GM13976 (cell line): ENCODE measurements at regions not wholly inside any gene's neighbourhood (a gene's known extent, or its start where the extent isn't known, plus 50 kb on each side); places are given as distances from the start of the nearest gene placed in this dataset.
"Not testable (repeated sequence)": the region's sequence is repeated elsewhere in the genome, so short reads cannot be mapped to it uniquely, and the experiment has no call there.

Source experiments
- DNase-seq: peaks from one replicate; pipeline ENCODE4 v3.0.0; 2012; ENCODE audit warnings: low spot score
- in situ Hi-C: fragments of 300-500 bp; cut with MboI; formaldehyde crosslinking; loops from one replicate; pipeline ENCODE4 v1.12.0; 2022; ENCODE audit warnings: low sequenced_read_pairs, mixed read lengths, inconsistent platforms; ENCODE audit not compliant: unreplicated experiment
- TF ChIP-seq, protein P1 (sequence below): IDR thresholded peaks from 2 replicates; pipeline ENCODE4 v1.5.1; 2012; ENCODE audit warnings: borderline replicate concordance, mild to moderate bottlenecking; ENCODE audit not compliant: insufficient read depth; ENCODE audit errors: extremely low read depth, missing control alignments, control extremely low read depth

DNA sequence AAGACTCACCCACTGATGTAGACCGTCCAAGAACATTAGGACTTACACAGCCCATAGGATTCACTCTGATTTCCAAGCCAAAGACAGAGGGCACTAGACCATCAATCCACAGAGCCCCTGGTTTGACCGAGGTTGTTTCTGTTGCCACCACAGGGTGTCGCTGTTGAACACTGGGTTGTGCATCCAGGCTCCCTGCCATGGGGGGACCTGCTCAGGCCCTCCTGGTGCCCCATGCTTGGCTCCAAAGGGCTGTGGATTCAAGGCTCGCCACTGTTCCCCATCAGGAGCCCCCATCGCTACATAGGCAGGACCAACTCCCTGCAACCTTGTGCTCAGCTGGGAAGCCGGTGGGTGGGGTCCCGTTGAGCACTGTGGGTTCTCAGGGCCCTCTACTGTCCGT lies 128.0 kb upstream of the ANO1 start:
- in situ Hi-C loops: no loop called here
- TF ChIP-seq, protein P1, sequence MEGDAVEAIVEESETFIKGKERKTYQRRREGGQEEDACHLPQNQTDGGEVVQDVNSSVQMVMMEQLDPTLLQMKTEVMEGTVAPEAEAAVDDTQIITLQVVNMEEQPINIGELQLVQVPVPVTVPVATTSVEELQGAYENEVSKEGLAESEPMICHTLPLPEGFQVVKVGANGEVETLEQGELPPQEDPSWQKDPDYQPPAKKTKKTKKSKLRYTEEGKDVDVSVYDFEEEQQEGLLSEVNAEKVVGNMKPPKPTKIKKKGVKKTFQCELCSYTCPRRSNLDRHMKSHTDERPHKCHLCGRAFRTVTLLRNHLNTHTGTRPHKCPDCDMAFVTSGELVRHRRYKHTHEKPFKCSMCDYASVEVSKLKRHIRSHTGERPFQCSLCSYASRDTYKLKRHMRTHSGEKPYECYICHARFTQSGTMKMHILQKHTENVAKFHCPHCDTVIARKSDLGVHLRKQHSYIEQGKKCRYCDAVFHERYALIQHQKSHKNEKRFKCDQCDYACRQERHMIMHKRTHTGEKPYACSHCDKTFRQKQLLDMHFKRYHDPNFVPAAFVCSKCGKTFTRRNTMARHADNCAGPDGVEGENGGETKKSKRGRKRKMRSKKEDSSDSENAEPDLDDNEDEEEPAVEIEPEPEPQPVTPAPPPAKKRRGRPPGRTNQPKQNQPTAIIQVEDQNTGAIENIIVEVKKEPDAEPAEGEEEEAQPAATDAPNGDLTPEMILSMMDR: no peak
- DNase-seq: peak; percentile 60

DNA sequence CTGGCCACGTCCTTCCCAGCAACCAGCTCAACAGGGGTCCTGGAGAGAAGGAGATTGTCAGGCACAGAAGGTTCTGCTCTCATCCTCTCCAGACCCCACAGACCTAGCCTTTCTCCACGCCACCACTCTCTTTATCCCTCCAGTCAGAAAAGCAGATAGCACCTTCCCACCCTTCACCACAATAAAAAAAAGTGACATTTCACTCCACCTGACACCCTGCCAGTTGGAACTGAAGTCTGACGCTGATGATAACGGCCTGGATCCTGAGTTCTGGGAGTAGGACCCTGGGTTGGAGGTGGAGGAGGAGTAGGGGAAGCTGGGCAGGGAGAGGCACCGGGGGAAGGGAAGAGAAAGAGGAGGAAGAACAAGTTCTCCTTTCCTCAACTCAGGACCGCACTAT lies 127.5 kb upstream of the ANO1 start:
- no peak for DNase-seq
- TF ChIP-seq, protein P1: no peak

DNA sequence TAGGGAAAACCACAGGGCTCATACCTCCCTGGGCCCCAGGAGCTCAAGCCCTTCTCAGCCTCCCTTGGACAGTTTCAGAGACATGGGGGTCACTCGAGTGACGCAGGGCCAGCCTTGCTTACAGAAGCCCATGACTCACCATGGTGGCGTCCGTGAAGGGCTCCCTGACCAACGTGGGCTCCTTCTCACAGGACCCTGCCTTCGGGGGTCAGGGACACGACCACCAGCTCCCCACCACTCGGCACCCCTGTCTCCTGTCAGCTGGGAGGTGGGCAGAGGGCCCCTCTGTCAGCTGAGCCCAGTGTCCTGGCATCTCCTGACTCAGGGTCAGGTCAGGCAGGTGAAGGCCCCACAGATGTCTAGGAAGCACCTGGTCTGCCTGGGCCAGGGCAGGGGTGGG lies 126.3 kb upstream of the ANO1 start:
- in situ Hi-C loops: no loop called here
- TF ChIP-seq, protein P1: no peak
- DNase-seq: no peak

More for the DNA sequence above, 127.5 kb upstream of the ANO1 start:
- in situ Hi-C loops: no loop called here

DNA sequence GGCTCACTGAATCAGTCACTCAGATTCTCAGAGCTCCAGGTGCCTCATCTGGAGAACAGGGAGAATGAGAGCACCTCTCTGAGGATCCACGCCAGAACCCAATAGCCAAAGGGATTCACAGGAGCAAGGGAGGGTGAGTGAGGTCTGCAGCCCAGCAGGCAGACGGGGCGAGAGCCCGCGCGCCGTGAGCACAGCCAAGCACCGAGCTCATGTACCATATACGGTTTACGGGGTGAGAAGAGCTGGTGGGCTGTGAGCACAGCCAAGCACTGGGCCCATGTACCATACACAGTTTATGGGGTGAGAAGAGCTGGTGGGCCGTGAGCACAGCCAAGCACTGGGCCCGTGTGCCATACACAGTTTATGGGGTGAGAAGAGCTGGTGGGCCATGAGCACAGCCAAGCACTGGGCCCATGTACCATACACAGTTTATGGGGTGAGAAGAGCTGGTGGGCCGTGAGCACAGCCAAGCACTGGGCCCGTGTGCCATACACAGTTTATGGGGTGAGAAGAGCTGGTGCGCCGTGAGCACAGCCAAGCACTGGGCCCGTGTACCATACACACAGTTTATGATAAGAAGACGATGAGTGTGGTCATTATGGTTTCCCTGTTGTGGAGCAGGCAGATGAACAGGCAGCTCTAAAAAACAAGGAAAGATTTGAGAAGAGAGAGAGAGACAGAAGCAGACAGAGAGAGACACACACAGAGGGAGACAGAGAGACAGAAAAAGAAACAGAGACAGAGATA lies 125.7 kb upstream of the ANO1 start:
- in situ Hi-C loops, DNase-seq: not testable (repeated sequence)

DNA sequence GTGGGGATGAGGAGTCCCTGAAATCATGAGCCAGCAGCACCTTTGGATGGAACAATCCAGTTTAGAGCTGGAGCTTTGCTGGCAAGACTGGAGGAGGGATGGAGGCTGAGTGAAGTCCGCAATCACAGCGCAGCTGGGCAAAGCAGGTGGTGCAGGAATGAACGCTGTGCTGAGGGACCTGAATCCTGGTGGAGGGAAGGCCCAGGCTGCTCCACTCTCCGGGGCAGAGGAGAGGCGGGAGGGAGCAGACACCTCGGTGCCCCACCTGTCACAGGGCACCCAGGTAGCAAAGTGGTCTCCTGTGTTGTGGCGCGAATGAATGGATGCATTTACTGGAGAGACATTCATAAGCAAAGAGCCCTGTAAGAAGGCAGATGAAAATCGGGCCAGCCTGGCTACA lies 124.8 kb upstream of the ANO1 start:
- in situ Hi-C loops: no loop called here

DNA sequence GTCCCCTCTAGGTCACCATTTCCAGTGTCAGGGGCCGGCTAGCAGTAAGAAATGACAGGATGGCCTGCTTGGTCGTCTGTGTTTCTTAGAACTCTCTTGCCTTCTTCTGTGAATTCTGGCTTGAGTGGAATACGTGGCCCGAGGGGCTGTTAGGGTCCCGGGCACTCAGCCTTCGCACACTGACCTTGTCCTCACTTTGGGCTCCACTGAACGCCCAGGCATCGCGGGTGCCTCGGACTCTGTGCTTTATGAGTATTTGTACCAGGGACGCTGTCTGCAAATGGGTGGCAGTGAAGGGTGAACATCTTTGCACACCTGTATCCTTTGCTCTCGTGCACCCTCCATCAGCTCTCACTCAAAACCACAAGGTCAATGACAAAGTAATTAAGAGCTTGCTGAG lies 123.4 kb upstream of the ANO1 start:
- DNase-seq: no peak
- in situ Hi-C loops: no loop called here
- TF ChIP-seq, protein P1: no peak

More for the DNA sequence above, 124.8 kb upstream of the ANO1 start:
- no peak for DNase-seq
- TF ChIP-seq, protein P1: no peak

DNA sequence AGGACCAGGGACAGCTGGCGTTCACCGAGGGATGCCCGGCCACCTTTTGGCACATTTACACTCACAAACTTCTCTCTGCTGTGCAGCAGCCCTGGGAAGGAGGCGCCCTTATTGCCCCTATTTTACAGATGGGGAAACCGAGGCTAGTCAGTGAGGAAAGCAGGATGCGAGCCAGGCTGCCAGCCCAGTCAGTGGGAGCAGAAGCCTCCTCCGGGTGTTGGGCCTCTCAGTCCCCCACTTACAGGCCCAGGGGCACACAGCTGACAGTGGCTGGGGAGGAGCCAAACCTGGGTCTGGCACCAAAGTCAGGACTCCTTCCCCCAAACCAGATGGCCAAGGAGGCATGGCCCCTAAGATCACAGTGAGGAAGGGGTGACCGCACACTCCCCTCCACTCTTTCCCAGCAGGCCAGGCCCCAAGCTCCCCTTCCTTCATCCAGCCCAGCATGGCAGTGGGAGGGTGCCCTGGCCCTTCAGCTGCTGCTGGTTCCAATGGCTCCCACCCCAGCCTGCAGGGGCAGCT lies 121.4 kb upstream of the ANO1 start:
- DNase-seq: no peak
- TF ChIP-seq, protein P1: no peak
- in situ Hi-C loops: no loop called here
